Ammon's horn (tissue), 1 donor: ENCODE measurements at regions not wholly inside any gene's neighbourhood (a gene's known extent, or its start where the extent isn't known, plus 50 kb on each side); places are given as distances from the start of the nearest gene placed in this dataset.
A peak's percentile ranks its signal among the peaks of the same experiment; 100 is the strongest.
"Not testable (repeated sequence)": the region's sequence is repeated elsewhere in the genome, so short reads cannot be mapped to it uniquely, and the experiment has no call there.

ENCODE experiments used
- DNase-seq: peaks from one replicate; pipeline ENCODE4 v3.0.0-alpha.2; 2016; ENCODE audit warnings: low spot score

DNA sequence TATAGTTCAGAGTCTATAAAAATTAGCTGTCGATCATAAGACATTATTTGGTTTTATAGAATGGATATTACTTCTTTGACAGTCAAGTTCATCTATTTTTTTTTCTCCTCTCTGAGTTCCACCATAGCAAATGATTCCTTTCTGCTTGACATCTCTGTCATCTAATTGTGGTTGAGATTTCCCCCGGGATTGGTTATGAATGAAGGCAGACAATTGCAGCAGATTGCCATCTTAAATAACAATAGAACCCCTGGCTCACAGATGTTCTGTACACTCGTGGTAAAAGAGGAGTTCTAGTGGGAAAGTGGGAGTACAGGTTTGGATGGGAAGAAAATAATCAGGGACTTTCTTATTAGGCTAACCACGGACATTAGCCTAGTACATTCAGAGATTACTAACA is 292.1 kb upstream of the NRXN1 start:
- no peak for DNase-seq

DNA sequence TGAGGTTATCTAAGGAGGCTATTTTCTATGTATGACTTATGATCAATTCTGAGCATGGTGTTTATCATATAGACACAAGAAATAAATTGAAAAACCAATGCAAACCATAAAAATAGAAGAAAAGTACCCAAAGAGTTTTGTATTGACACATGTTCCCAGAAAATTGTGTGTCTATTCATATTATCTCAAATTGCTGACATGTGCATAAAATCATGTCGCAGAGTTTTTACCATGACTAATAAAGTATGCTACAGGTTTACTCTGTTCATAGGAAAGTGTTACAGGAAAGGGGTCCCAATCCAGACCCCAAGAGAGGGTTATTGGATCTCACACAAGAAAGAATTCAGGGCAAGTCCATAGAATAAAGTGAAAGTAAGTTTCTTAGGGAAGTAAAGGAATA is 290.7 kb upstream of the NRXN1 start:
- no peak for DNase-seq

- DNase-seq, result peak; percentile 77
These were observed 272.4 kb upstream of the NRXN1 start for GRCh38 chr2:51304311-51304710.

DNA sequence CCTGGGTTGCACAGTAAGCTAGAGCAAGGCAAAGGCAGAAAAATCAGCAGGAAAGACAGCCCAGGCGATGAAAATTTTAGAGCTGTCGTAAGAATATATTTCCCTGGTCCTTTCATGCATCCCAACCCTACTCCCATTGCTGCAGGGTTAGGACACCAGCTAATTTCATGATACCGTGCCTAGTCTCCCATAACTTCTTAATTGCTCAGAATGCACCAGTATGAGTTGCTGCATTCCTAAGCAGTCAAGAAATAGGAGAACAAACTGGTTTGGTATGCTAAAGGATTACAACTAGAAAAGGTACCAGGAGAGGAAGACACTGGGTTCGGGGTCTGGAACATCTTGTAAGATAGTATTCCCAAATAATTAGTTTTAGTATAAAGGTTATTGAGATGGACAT is 269.4 kb upstream of the NRXN1 start:
- no peak for DNase-seq

- DNase-seq, result no peak
These were observed 267.4 kb upstream of the NRXN1 start for GRCh38 chr2:51299370-51299769.

DNA sequence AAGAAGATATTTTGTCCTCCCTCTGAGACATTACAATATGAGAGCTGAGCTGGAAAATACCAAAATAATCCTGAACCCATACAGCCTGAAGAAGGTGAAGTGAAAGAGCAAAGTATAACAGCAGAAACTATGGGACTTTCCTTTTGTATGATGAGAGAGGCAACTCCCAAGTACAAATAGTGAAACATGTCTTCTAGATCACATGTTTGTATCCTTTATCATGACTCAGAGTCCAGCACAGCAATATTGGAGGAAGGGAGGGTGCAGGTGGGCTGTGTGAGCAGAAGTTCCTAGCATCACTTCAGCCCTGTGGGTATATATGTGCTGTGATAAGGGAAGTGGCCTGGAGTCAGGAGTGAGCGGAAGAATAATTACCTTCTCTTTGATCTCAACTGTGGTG is 265.6 kb upstream of the NRXN1 start:
- no peak for DNase-seq

DNA sequence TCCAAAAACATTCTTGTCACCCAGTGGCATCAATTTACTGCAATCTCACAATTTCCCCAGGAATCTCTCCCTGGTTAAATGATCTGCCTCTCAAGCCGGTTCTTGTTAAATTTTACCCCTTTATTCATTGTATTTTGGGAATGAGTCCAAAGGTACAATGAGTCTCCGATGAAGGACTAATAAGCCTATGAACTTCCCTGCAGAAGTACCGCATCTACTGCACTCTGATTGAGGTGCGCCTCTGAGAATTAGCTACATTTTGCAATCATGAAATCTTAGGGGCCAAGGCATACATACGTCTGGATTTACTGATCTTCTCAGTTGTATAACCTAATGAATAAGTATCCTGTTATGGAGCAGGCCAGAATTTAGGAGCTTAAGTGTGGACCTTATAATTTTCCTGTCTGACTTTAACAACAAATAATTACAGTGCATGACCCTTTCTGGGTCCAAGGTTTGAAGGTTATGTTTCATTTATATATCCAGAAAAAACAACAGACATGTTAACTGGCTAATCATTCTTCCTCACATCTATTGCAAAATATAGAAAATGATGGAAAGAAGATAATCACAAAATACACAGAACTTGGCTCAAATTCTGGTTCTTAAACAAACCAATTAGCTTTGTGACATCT is 261.8 kb upstream of the NRXN1 start:
- no peak for DNase-seq

GRCh38 chr2:51291762-51292551 is 260.0 kb upstream of the NRXN1 start:
- DNase-seq, result no peak

- DNase-seq, result no peak
These were observed 258.8 kb upstream of the NRXN1 start for GRCh38 chr2:51290725-51291124.

DNA sequence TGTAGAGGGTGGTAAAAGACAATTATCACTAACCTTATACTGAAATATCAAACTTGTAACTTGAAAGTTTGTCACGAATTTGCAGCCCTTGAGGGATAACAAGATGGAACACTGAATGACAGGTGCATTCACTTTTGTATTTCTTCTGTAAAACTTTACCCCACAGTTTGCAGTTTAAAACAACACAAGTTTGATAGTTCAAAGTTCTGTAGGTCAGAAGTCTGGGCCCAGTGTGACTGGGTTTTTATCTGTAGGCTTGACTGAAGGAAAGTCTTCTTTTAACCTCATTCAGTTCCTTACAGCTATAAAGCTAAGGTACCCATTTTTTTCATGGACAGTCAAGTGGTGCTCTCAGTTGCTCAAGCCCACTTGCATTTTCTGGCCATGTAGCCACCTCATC is 257.1 kb upstream of the NRXN1 start:
- DNase-seq, result no peak

GRCh38 chr2:51268191-51268590 is 236.3 kb upstream of the NRXN1 start:
- no peak for DNase-seq

DNA sequence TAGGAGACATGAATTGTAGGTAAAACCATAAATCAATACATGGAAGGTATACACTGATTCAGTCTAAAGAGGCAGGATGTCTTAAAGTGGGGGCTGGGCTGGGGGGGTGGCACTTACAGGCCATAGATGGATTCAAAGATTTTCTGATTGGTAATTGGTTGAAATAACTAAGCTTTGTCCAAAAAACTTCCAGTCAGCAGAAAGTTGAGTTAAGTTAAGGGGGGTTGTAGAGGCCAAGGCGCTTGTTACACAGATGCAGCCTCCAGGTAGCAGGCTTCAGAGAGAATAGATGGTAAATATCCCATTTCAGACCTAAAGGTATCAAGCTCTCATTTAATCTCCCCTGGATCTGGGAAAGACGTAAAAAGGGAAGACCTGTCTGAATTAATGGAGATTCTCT is 233.6 kb upstream of the NRXN1 start:
- DNase-seq, result no peak

DNA sequence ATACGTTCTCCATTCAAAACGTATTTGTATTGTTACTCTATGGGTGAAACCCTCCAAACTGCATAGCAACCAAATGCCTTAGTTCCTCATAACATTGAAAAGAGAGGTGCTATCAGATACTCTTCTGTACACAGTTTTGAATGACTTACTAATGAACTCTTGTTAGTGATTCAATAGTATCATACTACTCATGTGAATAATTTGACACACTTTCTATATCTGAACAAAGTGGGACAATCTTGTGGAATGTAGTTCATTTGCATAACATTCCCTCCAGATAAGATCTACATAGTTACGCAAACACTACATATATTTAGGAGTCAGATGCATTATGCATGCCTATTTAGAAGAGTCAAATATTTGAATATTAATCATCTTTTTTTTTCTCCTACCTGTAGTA is 232.0 kb upstream of the NRXN1 start:
- DNase-seq, result no peak

- not testable (repeated sequence) for DNase-seq
These were observed 231.2 kb upstream of the NRXN1 start for GRCh38 chr2:51263101-51263500.

- no peak for DNase-seq
These were observed 226.4 kb upstream of the NRXN1 start for GRCh38 chr2:51258301-51258700.

DNA sequence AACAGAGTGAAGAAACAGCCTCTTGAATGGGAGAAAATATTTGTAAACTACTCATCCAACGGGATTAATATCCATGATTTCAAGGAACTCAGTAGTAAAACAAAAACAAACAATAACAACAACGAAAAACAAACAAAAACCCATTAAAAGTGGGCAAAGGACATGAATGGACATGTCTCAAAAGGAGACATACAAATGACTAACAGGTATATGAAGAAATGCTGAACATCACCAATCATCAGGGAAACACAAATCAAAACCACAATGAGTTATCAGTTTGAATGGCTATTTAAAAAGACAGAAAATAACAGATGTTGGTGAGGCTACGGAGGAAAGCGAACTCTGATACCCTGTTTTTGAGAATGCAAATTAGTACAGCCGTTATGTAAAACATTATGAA is 224.8 kb upstream of the NRXN1 start:
- no peak for DNase-seq

- DNase-seq, result no peak
These were observed 219.4 kb upstream of the NRXN1 start for GRCh38 chr2:51251356-51251755.

DNA sequence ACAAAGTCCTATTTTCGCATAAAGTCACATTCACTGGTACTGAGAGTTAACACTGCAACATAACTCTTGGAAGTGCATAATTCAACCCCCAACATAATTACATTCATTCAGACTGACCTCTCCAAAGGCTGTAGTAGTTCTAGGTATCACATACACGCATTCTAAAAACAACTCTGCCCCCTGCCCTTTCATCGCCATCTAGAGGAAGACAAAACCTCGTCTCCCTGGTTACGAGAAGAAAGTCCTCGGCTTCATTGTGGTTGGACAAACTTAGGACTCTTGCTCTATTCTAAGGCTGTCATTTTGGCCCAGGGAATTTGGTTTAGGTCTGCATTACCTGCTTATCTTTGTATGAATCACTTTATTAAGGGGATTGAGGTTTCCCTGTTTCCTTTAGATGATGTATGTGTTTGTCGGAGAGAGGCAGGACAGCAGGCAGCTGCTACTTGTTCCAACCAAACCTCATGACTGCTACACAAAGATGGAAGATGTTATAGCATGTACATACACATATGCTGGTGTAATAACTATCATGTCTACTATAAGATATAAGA is 215.4 kb upstream of the NRXN1 start:
- no peak for DNase-seq

DNA sequence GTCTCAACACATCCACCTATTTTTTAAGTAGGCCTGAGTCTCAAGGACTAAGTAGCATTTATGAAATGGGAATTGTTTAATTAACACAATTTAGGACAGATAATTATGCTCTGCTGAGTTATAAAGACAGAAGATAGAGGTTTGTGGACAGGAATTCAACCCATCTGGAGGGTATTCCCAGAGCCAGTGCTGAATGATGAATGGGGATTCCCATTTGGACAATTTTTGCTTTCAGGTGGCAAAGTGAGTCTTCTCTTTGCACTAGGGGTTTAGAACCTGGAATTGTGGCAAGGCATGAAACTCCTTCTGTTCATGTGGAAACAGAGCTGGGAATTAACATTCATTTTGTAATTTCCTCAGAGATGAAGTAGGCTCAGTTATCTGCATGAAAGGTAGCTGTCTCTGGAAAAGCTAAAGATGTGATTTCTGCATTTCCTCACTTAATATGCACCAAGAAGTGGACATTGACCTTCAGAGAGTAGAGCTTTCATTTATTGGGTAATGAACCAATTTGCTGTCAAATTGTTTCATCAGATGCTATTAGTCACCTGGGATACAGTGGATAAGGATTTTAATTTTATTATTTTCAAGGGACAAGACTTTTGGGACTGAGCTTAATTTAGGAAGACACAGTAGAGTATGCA is 212.1 kb upstream of the NRXN1 start:
- DNase-seq, result no peak

DNA sequence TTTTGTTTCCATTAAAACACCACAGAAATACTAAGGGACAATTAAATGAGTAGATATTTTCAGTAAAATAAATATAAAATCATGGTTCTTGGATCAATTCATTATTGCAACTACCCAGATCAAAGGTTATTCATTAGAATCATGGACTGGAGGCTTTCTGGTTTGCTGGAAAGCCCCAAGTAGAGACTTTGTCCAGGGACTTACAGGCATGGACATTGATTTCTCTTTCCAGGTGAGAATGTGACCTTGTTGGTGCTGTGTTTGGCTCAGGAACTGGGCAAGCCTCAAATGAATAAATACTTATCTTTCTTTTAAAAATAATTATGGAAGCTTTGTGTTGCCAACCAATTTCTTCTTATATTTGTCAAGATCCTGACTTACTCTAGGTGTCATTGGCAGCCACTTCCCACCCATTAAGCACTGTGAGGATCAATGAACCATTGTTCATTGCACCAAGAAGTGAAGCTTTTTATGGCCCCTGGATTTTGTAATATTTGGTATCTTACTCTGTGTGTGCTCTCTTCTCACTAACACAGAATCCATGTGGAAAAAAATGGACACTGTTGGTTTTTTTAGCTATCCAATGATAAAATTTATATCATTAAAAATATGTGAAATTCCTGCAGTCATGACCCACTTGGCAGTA is 205.8 kb upstream of the NRXN1 start:
- DNase-seq, result no peak

GRCh38 chr2:51232027-51232426 is 200.1 kb upstream of the NRXN1 start:
- DNase-seq, result no peak

GRCh38 chr2:51231071-51231470 is 199.1 kb upstream of the NRXN1 start:
- DNase-seq, result no peak

- no peak for DNase-seq
These were observed 193.4 kb upstream of the NRXN1 start for GRCh38 chr2:51225377-51225776.
